H4 (cell line): ENCODE measurements at regions not wholly inside any gene's neighbourhood (a gene's known extent, or its start where the extent isn't known, plus 50 kb on each side); places are given as distances from the start of the nearest gene placed in this dataset.
"Not testable (repeated sequence)": the region's sequence is repeated elsewhere in the genome, so short reads cannot be mapped to it uniquely, and the experiment has no call there.

Source experiments
- DNase-seq: peaks from one replicate; pipeline ENCODE4 v3.0.0-alpha.2; 2015; ENCODE audit warnings: low spot score

DNA sequence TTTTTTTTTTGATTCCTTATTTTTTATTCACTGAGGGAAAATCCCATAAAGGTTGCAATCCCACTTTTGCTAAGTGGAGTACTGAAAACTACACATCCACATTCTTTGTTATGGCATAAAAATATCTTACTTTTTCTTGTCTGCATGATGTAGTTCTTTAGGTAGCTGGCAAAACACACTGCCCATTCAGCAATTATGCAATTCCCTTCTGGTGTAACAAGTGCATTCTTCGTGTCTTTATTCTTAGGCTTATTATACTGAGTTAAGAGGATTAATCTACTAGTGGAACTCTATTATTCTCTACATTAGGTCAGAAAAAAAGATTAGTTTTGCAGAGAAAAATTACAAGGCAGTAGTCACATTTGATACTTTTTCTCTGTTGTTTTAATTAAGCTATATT lies 403.8 kb upstream of the GBE1 start:
- no peak for DNase-seq

DNA sequence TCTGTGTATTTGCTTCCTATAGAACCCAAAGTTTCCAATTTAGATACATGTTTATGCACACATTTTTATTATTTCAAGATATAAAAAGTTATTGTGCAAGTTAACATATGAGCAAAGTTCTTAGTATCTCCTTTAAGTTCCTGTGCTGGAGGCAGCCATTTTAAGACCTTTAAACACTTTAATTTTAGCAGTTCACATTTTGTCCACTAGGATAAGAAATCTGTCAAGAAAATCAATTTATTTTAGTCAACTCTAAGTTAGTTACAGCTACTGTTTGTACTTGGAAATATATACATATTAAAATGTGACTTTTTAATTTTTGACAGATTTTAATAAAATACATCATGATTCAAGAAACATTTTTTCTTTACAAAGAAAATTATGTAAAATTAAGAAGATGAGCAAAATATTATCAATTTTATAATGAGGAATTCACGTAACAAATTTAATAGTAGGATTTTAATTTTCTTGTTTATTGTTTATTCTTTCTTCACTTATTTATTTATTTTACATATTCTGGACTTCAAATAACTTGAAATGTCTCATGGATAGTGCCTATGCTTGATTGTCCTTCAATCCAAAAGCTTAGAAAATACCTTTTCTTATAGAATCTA lies 402.6 kb upstream of the GBE1 start:
- no peak for DNase-seq

GRCh38 chr3:82157952-82158351 lies 396.5 kb upstream of the GBE1 start:
- no peak for DNase-seq

- not testable (repeated sequence) for DNase-seq
Observed at GRCh38 chr3:82153892-82154291, 392.4 kb upstream of the GBE1 start.

- DNase-seq = no peak
Observed at GRCh38 chr3:82145742-82146141, 384.3 kb upstream of the GBE1 start.

- DNase-seq = no peak
Observed at GRCh38 chr3:82144811-82145210, 383.4 kb upstream of the GBE1 start.

DNA sequence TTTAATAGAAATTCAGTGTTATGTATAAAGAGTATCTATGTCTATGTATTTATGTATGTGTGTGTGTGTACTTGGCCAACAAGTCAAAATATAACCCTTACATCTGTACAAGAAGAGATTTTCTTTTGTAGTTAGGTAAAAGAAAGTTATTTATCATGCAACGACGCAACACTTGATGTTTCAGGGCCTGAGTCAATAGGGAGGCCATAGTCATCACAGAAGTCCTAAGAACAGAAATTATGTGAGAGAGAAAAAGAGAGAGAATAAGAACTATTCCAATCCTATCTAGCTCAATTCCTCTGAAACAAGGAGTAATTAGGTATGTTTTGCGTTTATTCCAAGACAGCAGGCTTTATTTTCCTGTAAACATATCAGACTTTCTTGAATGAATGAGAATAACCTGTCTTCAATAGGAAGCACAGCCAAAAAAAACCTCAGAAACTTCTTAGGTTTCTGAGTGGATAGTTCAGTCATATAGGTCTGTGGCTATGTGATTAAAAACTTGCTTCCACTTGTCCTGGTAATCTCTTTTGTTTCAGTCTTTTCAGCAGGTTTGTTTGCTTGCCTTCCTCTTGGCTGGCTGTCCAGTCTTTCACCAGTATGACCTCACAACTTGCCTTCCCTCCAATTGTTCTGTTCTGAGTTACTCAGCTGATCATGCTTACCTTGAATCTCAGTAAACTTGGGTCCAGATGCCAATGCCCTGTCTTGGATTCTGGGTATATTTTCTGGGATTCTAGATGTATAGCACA lies 382.4 kb upstream of the GBE1 start:
- no peak for DNase-seq

GRCh38 chr3:82141592-82141991 lies 380.1 kb upstream of the GBE1 start:
- no peak for DNase-seq

GRCh38 chr3:82137861-82138260 lies 376.4 kb upstream of the GBE1 start:
- no peak for DNase-seq

- no peak for DNase-seq
Observed at GRCh38 chr3:82137050-82137449, 375.6 kb upstream of the GBE1 start.

- peak; percentile 29 for DNase-seq
Observed at GRCh38 chr3:82133070-82133606, 371.7 kb upstream of the GBE1 start.

DNA sequence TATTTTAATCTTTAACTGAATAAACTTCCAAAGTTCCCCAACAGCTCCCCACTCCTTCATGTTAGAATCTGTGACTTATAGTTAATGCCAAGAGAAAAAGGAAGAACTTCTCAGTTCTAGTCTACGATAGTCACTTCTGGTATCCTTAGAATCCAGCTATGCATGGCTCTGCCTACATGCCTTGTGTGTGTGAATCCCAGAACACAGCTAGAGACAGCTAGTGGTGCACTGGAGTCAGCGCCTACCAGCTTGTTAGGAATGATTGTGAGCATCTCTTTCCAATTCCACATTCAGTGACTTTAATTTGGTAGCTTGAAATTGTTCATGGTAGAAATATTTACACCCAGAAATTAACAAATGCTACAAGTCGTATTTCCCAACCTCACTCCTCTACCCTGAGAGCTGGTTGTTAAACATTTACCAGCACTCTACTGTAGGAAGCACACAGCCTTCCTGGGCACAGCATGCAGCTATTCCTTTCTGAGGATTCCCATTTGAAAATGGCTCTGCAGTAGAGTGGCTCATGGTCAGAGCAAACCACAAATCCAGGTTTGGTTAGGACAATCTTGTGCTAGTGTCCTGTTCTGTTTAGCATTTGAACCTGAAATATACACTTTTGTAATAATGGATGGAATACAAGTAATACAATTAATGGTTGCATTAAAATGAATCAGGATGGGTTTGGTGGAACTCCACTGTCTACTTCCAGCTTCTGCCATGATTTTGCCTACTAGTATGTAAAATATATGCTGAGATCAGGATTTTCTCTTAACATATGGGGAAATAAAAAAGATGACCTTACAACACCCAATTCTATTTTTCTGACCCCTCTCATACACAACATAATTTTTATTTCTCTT lies 371.0 kb upstream of the GBE1 start:
- DNase-seq = no peak

DNA sequence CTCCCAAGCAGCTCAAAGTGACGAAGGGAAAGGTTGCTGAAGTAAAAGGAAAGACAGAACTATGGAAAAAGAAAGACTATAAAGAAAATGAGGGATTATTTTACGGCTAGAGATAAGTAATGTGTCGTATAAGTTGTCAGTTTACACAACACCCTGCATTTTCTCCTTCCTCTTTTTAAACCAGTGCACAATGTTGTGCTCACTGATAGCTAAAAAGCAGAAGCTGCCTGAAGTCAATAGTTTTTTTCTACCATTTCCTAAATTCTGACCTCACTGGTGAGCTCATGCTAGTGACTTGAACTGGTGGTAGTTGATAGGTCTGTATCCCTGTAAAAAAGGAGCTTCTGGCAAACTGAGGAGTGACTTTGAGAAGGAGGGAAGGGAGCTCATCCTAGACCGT lies 368.6 kb upstream of the GBE1 start:
- DNase-seq = no peak

- no peak for DNase-seq
Observed at GRCh38 chr3:82129221-82129801, 367.9 kb upstream of the GBE1 start.

DNA sequence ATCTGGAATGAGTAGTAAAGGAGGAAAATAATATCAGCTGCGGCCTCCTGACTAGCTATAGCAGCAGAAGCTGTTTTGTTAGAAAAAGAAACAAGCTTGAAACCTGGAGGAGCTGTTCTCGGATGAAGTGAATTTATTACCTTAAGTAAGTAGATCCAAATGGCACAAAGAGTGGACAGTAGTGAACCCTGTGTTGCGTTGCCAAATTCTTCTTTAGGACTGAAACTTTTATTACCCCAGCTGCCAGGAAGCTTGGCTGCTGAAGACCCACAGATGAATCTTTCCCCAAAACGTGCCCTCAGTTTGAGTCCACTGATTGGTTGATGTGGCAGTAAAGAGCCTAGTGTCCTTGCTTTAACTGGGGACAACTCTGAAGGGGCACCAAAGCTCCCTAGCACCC lies 366.8 kb upstream of the GBE1 start:
- DNase-seq = no peak

DNA sequence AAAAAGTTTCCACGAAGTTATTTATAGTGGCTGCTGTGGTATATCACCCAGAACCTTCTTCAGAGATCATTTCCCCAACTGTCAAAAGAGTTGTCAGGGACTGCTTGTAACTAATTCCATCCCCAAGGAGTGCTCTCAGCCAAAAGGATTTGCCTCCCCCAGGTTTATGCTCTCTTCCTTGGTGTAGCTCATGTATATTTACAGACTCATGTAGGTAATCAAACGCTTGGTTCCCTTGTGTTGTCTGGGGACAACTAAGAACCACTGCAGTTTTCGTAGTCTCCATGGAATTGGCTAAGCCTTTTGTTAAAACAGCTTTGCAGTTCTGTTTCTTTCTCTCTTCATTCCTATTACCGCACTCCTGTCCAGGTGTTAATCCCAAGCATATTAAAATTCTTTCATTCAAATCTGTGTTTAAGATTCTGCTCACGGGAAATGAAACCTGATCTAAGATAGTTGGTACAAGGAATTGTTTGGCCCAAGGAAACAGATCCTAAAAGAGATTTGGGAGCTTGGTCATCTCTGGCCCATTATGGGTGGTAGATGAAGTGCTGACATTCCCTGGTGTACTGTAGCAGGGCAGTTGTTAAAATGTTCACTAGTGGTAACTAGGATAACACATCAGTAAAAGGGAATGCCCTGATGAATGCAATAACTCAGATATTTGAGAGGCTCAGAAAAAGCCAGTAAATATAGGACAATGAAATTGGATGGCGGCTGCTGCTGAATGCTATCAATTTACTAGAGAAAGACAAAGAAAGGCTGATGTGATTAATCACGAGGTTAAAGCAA lies 361.3 kb upstream of the GBE1 start:
- DNase-seq = no peak

- no peak for DNase-seq
Observed at GRCh38 chr3:82114589-82114988, 353.1 kb upstream of the GBE1 start.

- DNase-seq = not testable (repeated sequence)
Observed at GRCh38 chr3:82110721-82111120, 349.3 kb upstream of the GBE1 start.

DNA sequence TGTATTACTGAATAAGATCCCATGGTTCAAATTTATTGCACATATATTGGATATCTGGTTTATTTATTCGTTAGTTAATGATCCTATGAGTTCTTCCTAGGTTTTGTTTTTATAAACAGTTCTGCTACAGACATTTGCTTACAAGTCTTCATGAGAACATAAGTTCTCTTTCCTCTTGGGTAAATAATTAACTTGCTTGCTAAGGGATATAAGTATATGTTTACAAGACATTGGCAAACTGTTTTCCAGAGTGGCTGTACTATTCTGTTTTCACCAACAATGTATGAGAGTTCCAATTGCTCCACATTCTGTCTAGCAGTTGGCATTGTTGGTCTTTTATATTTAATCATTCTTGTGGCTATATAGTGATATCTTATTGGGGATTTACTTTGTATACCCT lies 341.8 kb upstream of the GBE1 start:
- DNase-seq = no peak

DNA sequence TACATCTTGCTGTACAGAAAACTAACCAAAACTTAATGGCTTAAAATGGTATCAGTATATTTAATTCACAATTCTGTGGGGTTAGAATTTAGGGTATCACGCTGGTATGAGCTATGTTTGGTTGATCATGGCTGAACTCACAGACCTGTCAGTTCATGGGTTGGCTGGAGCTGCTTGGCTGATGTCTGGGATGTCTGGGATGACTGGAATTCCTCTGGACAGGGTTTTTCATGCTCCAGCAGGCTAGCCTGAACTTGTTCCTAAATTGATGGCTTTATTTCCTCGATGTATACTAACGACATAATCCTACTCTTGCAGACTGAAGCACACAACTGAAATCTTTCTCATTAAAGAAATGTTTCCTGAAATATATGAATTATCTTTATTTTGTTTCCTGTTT lies 338.9 kb upstream of the GBE1 start:
- no peak for DNase-seq

DNA sequence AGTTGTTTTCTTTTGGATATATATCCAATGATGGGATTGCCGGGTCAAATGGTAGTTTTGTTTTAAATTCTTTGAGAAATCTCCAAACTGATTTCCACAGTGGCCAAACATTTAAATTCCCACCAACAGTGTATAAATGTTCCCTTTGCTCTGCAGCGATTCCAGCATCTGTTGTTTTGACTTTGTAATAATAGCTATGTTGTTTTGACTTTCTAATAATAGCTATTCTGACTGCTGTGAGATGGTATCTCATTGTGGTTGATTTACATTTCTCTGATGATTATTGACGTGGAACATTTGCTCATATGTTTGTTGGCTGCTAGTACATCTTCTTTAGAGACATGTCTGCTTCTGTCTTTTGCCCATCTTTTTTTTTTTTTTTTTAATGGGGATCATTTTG lies 332.2 kb upstream of the GBE1 start:
- DNase-seq = no peak
